Testis (tissue), 2 donors: ENCODE measurements at regions not wholly inside any gene's neighbourhood (a gene's known extent, or its start where the extent isn't known, plus 50 kb on each side); places are given as distances from the start of the nearest gene placed in this dataset.

Experiments
- DNase-seq: peaks from one replicate; pipeline ENCODE4 v3.0.0-alpha.2; 2019
- H3K27ac ChIP-seq, 2 donors: fragments of 200-600 bp; sonication (generic); one replicate each; pipeline ENCODE4 v1.5.1; 2019
- H3K27me3 ChIP-seq: fragments of 200-600 bp; sonication (generic); one replicate; pipeline ENCODE4 v1.5.1; 2019
- H3K36me3 ChIP-seq: fragments of 200-600 bp; sonication (generic); one replicate; pipeline ENCODE4 v1.5.1; 2017; ENCODE audit warnings: low read depth; ENCODE audit errors: missing control alignments
- H3K4me1 ChIP-seq: fragments of 200-600 bp; sonication (generic); one replicate; pipeline ENCODE4 v1.5.1; 2019
- H3K4me3 ChIP-seq, 2 donors: fragments of 200-600 bp; sonication (generic); one replicate each; pipeline ENCODE4 v1.5.1; 2017 to 2019
- H3K9me3 ChIP-seq: fragments of 200-600 bp; sonication (generic); one replicate; pipeline ENCODE4 v1.5.1; 2017
- POLR2A ChIP-seq: fragments of 450-650 bp; IDR thresholded peaks from one replicate; pipeline ENCODE4 v1.6.1; 2017; ENCODE audit warnings: antibody characterized with exemption, mild to moderate bottlenecking, moderate library complexity
- WGBS, 2 donors: methylation state at CpG; one replicate each; pipeline ENCODE4 v1.1.5; 2018; 5-methylcytosine and 5-hydroxymethylcytosine counted together
- intact Hi-C: fragments of 100-400 bp; cut with DNase I; formaldehyde crosslinking; loops from one replicate; pipeline ENCODE4 v1.15.1; 2023; ENCODE audit warnings: low total_unique reads
- TF ChIP-seq, protein P1 (sequence below), 3 experiments: fragments of 450-650 bp in 2 of 3; fragments of 200-600 bp in 1 of 3; sonication (generic) in 1 of 3; IDR thresholded peaks; one replicate each; pipeline ENCODE4 v1.5.1; 2016 to 2019; ENCODE audit warnings: antibody characterized with exemption in 3 of 3, mild to moderate bottlenecking in 2 of 3, moderate library complexity in 1 of 3

DNA sequence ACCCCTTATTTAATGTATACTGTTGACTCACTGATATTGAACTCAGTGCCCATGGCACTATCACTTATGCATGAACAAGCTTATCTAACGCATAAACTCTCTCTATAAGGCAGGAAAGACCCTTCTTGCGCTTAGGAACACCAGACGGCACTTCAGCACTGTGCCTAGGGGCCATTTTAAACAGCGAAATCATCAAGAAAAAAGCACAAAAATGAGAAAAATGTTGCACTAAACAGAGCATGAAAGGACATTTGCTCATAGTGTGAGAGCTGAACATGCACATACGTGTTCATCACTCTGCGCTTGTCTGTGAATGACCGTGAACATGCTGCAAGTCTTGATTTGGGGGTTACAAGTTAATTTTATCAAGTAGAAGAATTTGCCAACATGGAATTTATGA lies 109.6 kb downstream of the WDR11 start:
- no peak overlapping the region for H3K4me3 ChIP-seq
- no peaks in the 10 kb centered on the region for H3K4me1 ChIP-seq
- intact Hi-C loops, result no loop called here
- no peak overlapping the region for H3K27ac ChIP-seq
- H3K36me3 ChIP-seq, result no peaks in the 10 kb centered on the region
- TF ChIP-seq, protein P1, sequence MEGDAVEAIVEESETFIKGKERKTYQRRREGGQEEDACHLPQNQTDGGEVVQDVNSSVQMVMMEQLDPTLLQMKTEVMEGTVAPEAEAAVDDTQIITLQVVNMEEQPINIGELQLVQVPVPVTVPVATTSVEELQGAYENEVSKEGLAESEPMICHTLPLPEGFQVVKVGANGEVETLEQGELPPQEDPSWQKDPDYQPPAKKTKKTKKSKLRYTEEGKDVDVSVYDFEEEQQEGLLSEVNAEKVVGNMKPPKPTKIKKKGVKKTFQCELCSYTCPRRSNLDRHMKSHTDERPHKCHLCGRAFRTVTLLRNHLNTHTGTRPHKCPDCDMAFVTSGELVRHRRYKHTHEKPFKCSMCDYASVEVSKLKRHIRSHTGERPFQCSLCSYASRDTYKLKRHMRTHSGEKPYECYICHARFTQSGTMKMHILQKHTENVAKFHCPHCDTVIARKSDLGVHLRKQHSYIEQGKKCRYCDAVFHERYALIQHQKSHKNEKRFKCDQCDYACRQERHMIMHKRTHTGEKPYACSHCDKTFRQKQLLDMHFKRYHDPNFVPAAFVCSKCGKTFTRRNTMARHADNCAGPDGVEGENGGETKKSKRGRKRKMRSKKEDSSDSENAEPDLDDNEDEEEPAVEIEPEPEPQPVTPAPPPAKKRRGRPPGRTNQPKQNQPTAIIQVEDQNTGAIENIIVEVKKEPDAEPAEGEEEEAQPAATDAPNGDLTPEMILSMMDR (IDR thresholded peaks at IDR 0.05), result no peak
- TF ChIP-seq POLR2A, result no peak
- no peaks in the 10 kb centered on the region for H3K9me3 ChIP-seq
- no peak for DNase-seq
- H3K27me3 ChIP-seq, result no peaks in the 10 kb centered on the region
- 97% methylated on average over 7 of the region's 7 CpGs for WGBS, 2 donors

DNA sequence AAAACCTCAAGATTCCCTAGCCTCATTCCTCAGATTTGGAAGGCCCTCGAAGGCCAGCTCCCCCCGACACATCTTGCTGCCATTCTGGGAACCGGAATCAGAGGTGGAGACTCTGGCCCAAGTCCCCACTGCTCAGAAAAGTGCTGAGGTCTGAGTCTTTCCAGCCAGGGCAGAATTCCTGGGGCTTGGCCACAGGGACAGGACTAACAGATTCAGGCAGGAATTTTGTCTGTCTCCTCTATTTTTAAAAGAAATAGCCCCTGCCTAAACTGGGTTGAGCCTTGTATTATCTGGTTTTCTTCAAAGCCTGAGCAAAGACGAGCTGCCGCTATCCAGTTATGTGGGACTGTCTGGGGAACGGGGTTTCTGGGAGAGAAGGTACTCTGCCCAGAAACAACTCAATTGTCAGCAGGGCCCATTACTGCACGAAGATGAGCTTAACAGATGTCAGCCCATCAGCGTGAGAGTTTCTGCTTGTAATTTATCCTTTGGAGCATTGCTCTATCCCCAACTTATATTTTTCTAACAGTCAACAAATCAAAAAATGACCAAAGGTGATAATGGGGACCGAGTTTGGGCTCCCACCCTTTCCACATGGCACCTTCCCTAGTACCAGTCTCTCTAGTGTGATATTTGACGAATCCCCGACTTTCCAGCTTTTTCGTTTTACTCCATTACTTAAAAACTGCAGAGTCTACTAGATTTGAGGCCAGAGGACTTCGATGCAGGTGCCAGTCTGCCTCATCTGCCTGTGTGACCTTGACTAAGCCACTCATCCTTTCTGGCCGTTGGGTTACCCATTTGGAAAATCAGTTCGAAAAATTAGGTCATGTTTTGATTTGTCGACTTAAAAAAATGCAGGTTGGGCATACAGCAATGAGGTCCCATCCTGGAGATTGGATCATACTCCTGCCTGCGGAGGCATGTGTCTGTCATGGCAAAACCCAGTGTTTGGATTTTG lies 110.9 kb downstream of the WDR11 start:
- Histone ChIP-seq H3K27me3 (no peaks in the 10 kb centered on the region), H3K27ac (no peak overlapping the region), H3K4me3 (no peak overlapping the region), H3K4me1 (no peaks in the 10 kb centered on the region), H3K9me3 (no peaks in the 10 kb centered on the region), H3K36me3 (no peaks in the 10 kb centered on the region)
- 55 to 65% methylated on average over 17 of the region's 17 CpGs for WGBS, 2 donors
- DNase-seq, result peak; percentile 65
- intact Hi-C loops, result no loop called here
- TF ChIP-seq, protein P1 (IDR thresholded peaks at IDR 0.05), result no peak
- TF ChIP-seq POLR2A, result no peak

DNA sequence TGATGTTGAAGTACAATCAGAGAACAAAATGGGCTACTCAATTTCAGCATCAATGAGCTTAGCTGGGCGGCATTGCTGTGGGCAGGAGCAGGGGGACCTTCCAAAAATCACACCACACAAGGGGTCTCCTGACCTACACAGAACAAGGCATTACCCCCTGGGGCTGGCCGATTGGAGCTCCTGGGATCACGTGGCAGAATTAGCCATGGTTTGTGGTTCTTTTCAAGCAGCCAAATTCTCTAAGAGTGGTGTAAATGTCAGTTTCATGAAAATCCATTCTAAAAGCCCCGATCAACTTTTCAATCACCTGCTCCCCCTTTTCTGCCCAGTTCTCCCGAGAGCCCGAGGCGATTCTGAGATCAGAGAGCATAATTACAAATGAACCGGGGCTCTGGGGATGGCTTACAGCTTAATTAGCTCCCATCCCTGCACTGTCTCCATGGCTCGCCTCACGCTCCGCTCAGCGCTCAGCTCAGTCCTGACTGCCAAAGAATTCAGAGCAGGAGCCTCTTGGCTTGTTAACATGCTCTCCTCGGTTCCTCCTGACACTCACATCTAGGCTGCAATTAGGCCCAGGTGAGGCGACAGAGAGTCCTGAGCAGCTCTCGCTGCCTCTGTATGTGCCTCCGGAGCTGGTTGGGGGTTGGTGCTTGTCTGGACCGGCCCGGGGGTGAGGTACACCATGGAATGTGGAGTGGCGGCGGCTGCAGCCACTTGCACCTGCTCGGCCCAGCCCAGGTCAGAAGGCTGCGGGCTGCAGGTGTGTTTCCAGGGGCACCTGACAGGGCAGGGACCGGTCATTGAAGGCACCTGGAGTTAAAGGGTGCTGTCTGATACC lies 111.8 kb downstream of the WDR11 start:
- Histone ChIP-seq H3K27me3 (no peaks in the 10 kb centered on the region), H3K4me1 (no peaks in the 10 kb centered on the region), H3K36me3 (no peaks in the 10 kb centered on the region), H3K4me3 (no peak overlapping the region), H3K27ac (no peak overlapping the region), H3K9me3 (no peaks in the 10 kb centered on the region)
- DNase-seq, result no peak
- intact Hi-C loops, result no loop called here
- TF ChIP-seq, protein P1 (IDR thresholded peaks at IDR 0.05), result no peak
- no peak for TF ChIP-seq POLR2A
- WGBS, 2 donors, result 26 to 30% methylated on average over 19 to 23 of the region's 23 CpGs

DNA sequence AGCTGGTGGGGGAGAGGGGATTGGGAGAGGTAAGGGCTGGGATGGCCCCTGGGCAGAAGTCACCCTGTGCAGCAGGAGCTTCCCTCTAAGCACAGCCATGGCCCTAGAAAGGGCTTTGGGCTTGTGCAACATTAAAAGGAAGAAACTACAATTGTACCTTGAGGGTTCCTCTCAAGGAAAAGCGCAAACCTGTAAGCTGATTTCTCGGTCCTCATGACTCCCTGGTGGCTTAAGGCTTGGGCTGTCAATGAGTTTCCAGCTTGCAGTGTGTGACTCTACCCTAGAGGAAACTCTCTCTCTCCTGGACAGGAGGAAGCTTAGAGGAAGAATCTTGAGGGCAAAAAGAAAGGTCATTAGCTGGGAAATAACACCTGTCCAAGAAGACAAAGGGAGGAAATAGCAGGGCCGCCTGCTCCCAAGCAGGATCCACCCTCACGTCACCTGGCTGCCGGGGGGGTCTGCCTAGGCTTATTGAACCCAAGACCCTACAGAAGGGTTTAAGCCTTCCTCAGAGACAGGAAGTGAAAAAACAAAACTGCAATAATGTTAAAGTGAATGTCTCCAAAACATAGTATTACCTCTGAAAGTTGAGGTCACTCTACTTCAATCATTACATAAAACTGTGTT lies 112.5 kb downstream of the WDR11 start:
- 89 to 95% methylated on average over 5 of the region's 5 CpGs for WGBS, 2 donors

More for the DNA sequence above, 112.5 kb downstream of the WDR11 start:
- Histone ChIP-seq H3K27ac (no peak overlapping the region), H3K4me3 (no peak overlapping the region), H3K27me3 (no peaks in the 10 kb centered on the region), H3K36me3 (no peaks in the 10 kb centered on the region), H3K4me1 (no peaks in the 10 kb centered on the region), H3K9me3 (no peaks in the 10 kb centered on the region)
- DNase-seq, result no peak
- TF ChIP-seq POLR2A, result no peak
- TF ChIP-seq, protein P1 (IDR thresholded peaks at IDR 0.05), result no peak
- intact Hi-C loops, result no loop called here
